Transverse colon (tissue), 4 donors: ENCODE measurements at regions not wholly inside any gene's neighbourhood (a gene's known extent, or its start where the extent isn't known, plus 50 kb on each side); places are given as distances from the start of the nearest gene placed in this dataset.

ENCODE experiments used
- DNase-seq: peaks from one replicate; pipeline ENCODE4 v3.0.0-alpha.2; 2019
- H3K27ac ChIP-seq, 4 donors: fragments of 200-600 bp; sonication (generic); 2 replicates each; pipeline ENCODE4 v1.5.1; 2016 to 2018; ENCODE audit warnings: inconsistent platforms in 4 of 4
- H3K27me3 ChIP-seq: fragments of 200-600 bp; sonication (generic); 2 replicates; pipeline ENCODE4 v1.5.1; 2017; ENCODE audit warnings: inconsistent platforms
- H3K36me3 ChIP-seq, 4 donors: fragments of 200-600 bp; sonication (generic); 2 replicates each; pipeline ENCODE4 v1.5.1; 2017 to 2019; ENCODE audit warnings: inconsistent platforms in 4 of 4
- H3K4me1 ChIP-seq, 4 donors: fragments of 200-600 bp; sonication (generic); 2 replicates each; pipeline ENCODE4 v1.5.1; 2017 to 2020; ENCODE audit warnings: inconsistent platforms in 4 of 4
- H3K4me3 ChIP-seq, 4 donors: fragments of 200-600 bp; sonication (generic); 1 replicate in 1 of 4; 2 replicates in 3 of 4; pipeline versions ENCODE4 v1.5.1 to v1.6.1; 2017 to 2019; ENCODE audit warnings: inconsistent platforms in 4 of 4
- H3K9me3 ChIP-seq, 2 donors: fragments of 200-600 bp; sonication (generic); 2 replicates each; pipeline ENCODE4 v1.5.1; 2017 to 2019; ENCODE audit warnings: inconsistent platforms in 2 of 2
- CTCF ChIP-seq, 5 experiments: fragments of 200-600 bp in 3 of 5; fragments of 450-650 bp in 2 of 5; sonication (generic) in 3 of 5; IDR thresholded peaks; 1 replicate in 2 of 5; 2 replicates in 3 of 5; pipeline ENCODE4 v1.5.1; 2016 to 2017; ENCODE audit warnings: antibody characterized with exemption in 5 of 5, inconsistent platforms in 3 of 5, mild to moderate bottlenecking in 2 of 5, moderate library complexity in 1 of 5
- EP300 ChIP-seq: sonication (generic); formaldehyde crosslinking; IDR thresholded peaks from one replicate; pipeline ENCODE4 v1.6.1; 2017; ENCODE audit warnings: antibody characterized with exemption, low read depth
- POLR2A ChIP-seq: fragments of 450-650 bp; IDR thresholded peaks from one replicate; pipeline ENCODE4 v1.6.1; 2016; ENCODE audit warnings: antibody characterized with exemption, mild to moderate bottlenecking, moderate library complexity
- POLR2AphosphoS5 ChIP-seq, 3 donors: sonication (generic); formaldehyde crosslinking; IDR thresholded peaks; one replicate each; pipeline ENCODE4 v1.6.1; 2016; ENCODE audit warnings: antibody characterized with exemption in 3 of 3
- WGBS, 2 donors: methylation state at CpG; one replicate each; pipeline ENCODE4 v1.1.5; 2018; ENCODE audit warnings: low coverage in 1 of 2; 5-methylcytosine and 5-hydroxymethylcytosine counted together
- in situ Hi-C, 4 donors: fragments of 200-750 bp; cut with MboI; loops; one replicate each; pipeline versions ENCODE4 v1.15.0 to v1.15.1; 2017; ENCODE audit warnings: low sequenced_read_pairs in 3 of 4, low pct_ligation_motif_present in 1 of 4, low pct_unique_long_range_greater_than_20kb in 1 of 4
- intact Hi-C: fragments of 100-400 bp; cut with DNase I; formaldehyde crosslinking; loops from one replicate; pipeline ENCODE4 v1.15.1; 2023; ENCODE audit warnings: low total_unique reads

GRCh38 chr4:164410401-164410800, 343.5 kb upstream of the SMIM31 start:
- no peak for DNase-seq
- 66 to 67% methylated on average over 4 of the region's 4 CpGs for WGBS, 2 donors
- Histone ChIP-seq H3K4me3 (no peak overlapping the region), H3K4me1 (no peaks in the 10 kb centered on the region), H3K9me3 (no peaks in the 10 kb centered on the region), H3K36me3 (no peaks in the 10 kb centered on the region), H3K27ac (no peak overlapping the region), H3K27me3 (no peaks in the 10 kb centered on the region)
- TF ChIP-seq POLR2AphosphoS5 (IDR thresholded peaks at IDR 0.05) (no peak), POLR2A (no peak), CTCF (IDR thresholded peaks at IDR 0.05) (no peak), EP300 (no peak)
- intact Hi-C loops (no loop called here), in situ Hi-C loops (no loop called here)

- no peaks in the 10 kb centered on the region for H3K9me3 ChIP-seq
- 70 to 72% methylated on average over 1 of the region's 1 CpG for WGBS, 2 donors
- intact Hi-C loops, result no loop called here
- H3K27me3 ChIP-seq, result no peaks in the 10 kb centered on the region
- in situ Hi-C loops, result no loop called here
- TF ChIP-seq CTCF (IDR thresholded peaks at IDR 0.05) (no peak), EP300 (no peak), POLR2AphosphoS5 (IDR thresholded peaks at IDR 0.05) (no peak), POLR2A (no peak)
- H3K4me1 ChIP-seq, result no peaks in the 10 kb centered on the region
- no peaks in the 10 kb centered on the region for H3K36me3 ChIP-seq
- H3K4me3 ChIP-seq, result no peak overlapping the region
- DNase-seq, result no peak
- no peak overlapping the region for H3K27ac ChIP-seq
Observed at GRCh38 chr4:164412246-164412645, 341.7 kb upstream of the SMIM31 start.

- in situ Hi-C loops, result no loop called here
- Histone ChIP-seq H3K4me3 (no peak overlapping the region), H3K27me3 (no peaks in the 10 kb centered on the region), H3K4me1 (no peaks in the 10 kb centered on the region), H3K9me3 (no peaks in the 10 kb centered on the region), H3K36me3 (no peaks in the 10 kb centered on the region), H3K27ac (no peak overlapping the region)
- TF ChIP-seq POLR2A, result no peak
- TF ChIP-seq EP300, result no peak
- TF ChIP-seq CTCF (IDR thresholded peaks at IDR 0.05), result no peak
- no peak for DNase-seq
- intact Hi-C loops, result no loop called here
- WGBS, 2 donors, result 82 to 85% methylated on average over 2 of the region's 2 CpGs
Observed at GRCh38 chr4:164413743-164414142, 340.2 kb upstream of the SMIM31 start.

GRCh38 chr4:164423819-164424218, 330.1 kb upstream of the SMIM31 start:
- no peaks in the 10 kb centered on the region for H3K36me3 ChIP-seq
- intact Hi-C loops (no loop called here), in situ Hi-C loops (no loop called here)
- TF ChIP-seq CTCF (IDR thresholded peaks at IDR 0.05), result no peak
- no peak for TF ChIP-seq EP300
- no peak for TF ChIP-seq POLR2AphosphoS5 (IDR thresholded peaks at IDR 0.05)
- no peak for TF ChIP-seq POLR2A
- H3K27me3 ChIP-seq, result no peaks in the 10 kb centered on the region
- WGBS, 2 donors, result 50 to 80% methylated on average over 1 of the region's 1 CpG
- DNase-seq, result no peak
- no peak overlapping the region for H3K4me3 ChIP-seq
- no peaks in the 10 kb centered on the region for H3K4me1 ChIP-seq
- H3K27ac ChIP-seq, result no peak overlapping the region
- no peaks in the 10 kb centered on the region for H3K9me3 ChIP-seq
